Mesenchymal stem cell (in vitro differentiated cells and primary cell): ENCODE measurements at regions not wholly inside any gene's neighbourhood (a gene's known extent, or its start where the extent isn't known, plus 50 kb on each side); places are given as distances from the start of the nearest gene placed in this dataset.
A peak's percentile ranks its signal among the peaks of the same experiment; 100 is the strongest.

Experiments
- DNase-seq: peaks from one replicate; pipeline ENCODE4 v3.0.0-alpha.2; 2013
- H2AFZ ChIP-seq: one replicate; pipeline ENCODE4 v1.6.1; 2013; ENCODE audit warnings: low read depth, mild to moderate bottlenecking, control low read depth, inconsistent platforms, low read length, moderate library complexity
- H2AK5ac ChIP-seq: 2 replicates; pipeline ENCODE4 v1.6.1; 2013; ENCODE audit warnings: low read length, moderate library complexity, mild to moderate bottlenecking, inconsistent platforms; ENCODE audit not compliant: severe bottlenecking
- H2BK120ac ChIP-seq: one replicate; pipeline ENCODE4 v1.6.1; 2013; ENCODE audit warnings: low read depth, mild to moderate bottlenecking, inconsistent platforms, low read length, moderate library complexity
- H2BK12ac ChIP-seq, 2 experiments: one replicate each; pipeline ENCODE4 v1.6.1; 2013; ENCODE audit warnings: inconsistent platforms in 2 of 2, low read length in 2 of 2, mild to moderate bottlenecking in 2 of 2, moderate library complexity in 2 of 2, control low read depth in 1 of 2
- H2BK15ac ChIP-seq: one replicate; pipeline ENCODE4 v1.6.1; 2013; ENCODE audit warnings: mild to moderate bottlenecking, low read depth, inconsistent platforms; ENCODE audit not compliant: poor library complexity, severe bottlenecking
- H2BK5ac ChIP-seq: 2 replicates; pipeline ENCODE4 v1.6.1; 2013; ENCODE audit warnings: low read depth, mild to moderate bottlenecking, low read length, control low read depth, inconsistent platforms; ENCODE audit not compliant: poor library complexity, severe bottlenecking
- H3K14ac ChIP-seq, 2 experiments: one replicate each; pipeline ENCODE4 v1.6.1; 2013; ENCODE audit warnings: inconsistent platforms in 2 of 2, low read length in 2 of 2, control low read depth in 1 of 2, mild to moderate bottlenecking in 1 of 2, moderate library complexity in 1 of 2
- H3K18ac ChIP-seq, 2 experiments: one replicate each; pipeline ENCODE4 v1.6.1; 2013; ENCODE audit warnings: inconsistent platforms in 2 of 2, low read length in 2 of 2, control low read depth in 1 of 2, low read depth in 1 of 2, mild to moderate bottlenecking in 1 of 2
- H3K23ac ChIP-seq, 2 experiments: one replicate each; pipeline ENCODE4 v1.6.1; 2013; ENCODE audit warnings: inconsistent platforms in 2 of 2, low read length in 2 of 2, mild to moderate bottlenecking in 2 of 2, moderate library complexity in 2 of 2, control low read depth in 1 of 2
- H3K27ac ChIP-seq: 2 replicates; pipeline ENCODE4 v1.5.1; 2013; ENCODE audit warnings: mild to moderate bottlenecking, moderate library complexity, low read length, control low read depth, inconsistent platforms; ENCODE audit not compliant: poor library complexity, severe bottlenecking
- H3K27me3 ChIP-seq, 2 experiments: 2 replicates each; pipeline versions ENCODE4 v1.6.1 to v1.7.0; 2013; ENCODE audit warnings: low read length in 2 of 2, mild to moderate bottlenecking in 2 of 2, moderate library complexity in 2 of 2, control low read depth in 1 of 2, inconsistent platforms in 1 of 2; ENCODE audit not compliant: control insufficient read depth in 1 of 2, insufficient read depth in 1 of 2
- H3K36me3 ChIP-seq, 2 experiments: 2 replicates each; pipeline versions ENCODE4 v1.6.1 to v1.7.0; 2013; ENCODE audit warnings: low read length in 2 of 2, control low read depth in 1 of 2, inconsistent platforms in 1 of 2, low read depth in 1 of 2, mild to moderate bottlenecking in 1 of 2; ENCODE audit not compliant: insufficient read depth in 2 of 2, control insufficient read depth in 1 of 2
- H3K4ac ChIP-seq, 2 experiments: one replicate each; pipeline ENCODE4 v1.6.1; 2013; ENCODE audit warnings: inconsistent platforms in 2 of 2, low read length in 2 of 2, mild to moderate bottlenecking in 2 of 2, moderate library complexity in 2 of 2, control low read depth in 1 of 2, low read depth in 1 of 2
- H3K4me1 ChIP-seq: 2 replicates; pipeline ENCODE4 v1.6.1; 2013; ENCODE audit warnings: low read depth, low read length, control low read depth; ENCODE audit not compliant: control insufficient read depth, insufficient read depth
- H3K4me2 ChIP-seq: 2 replicates; pipeline ENCODE4 v1.6.1; 2013; ENCODE audit warnings: low read length, mild to moderate bottlenecking, inconsistent platforms; ENCODE audit not compliant: poor library complexity, severe bottlenecking
- H3K4me3 ChIP-seq, 2 experiments: 2 replicates each; pipeline versions ENCODE4 v1.5.1 to v1.7.0; 2013; ENCODE audit warnings: low read length in 2 of 2, mild to moderate bottlenecking in 2 of 2, control low read depth in 1 of 2, low read depth in 1 of 2; ENCODE audit not compliant: insufficient read depth in 1 of 2
- H3K79me1 ChIP-seq: replicated peaks from 2 replicates; pipeline ENCODE4 v1.6.1; 2013; ENCODE audit warnings: mild to moderate bottlenecking, control low read depth, low read length, inconsistent platforms; ENCODE audit not compliant: poor library complexity, severe bottlenecking
- H3K9ac ChIP-seq: 2 replicates; pipeline ENCODE4 v1.7.0; 2013; ENCODE audit warnings: mild to moderate bottlenecking, low read length, moderate library complexity
- H3K9me3 ChIP-seq: 2 replicates; pipeline ENCODE4 v1.7.0; 2013; ENCODE audit warnings: mild to moderate bottlenecking, low read length; ENCODE audit not compliant: control insufficient read depth
- H4K8ac ChIP-seq: one replicate; pipeline ENCODE4 v1.6.1; 2013; ENCODE audit warnings: inconsistent platforms, mild to moderate bottlenecking, low read length, moderate library complexity
- H4K91ac ChIP-seq: one replicate; pipeline ENCODE4 v1.6.1; 2013; ENCODE audit warnings: mild to moderate bottlenecking, low read length, inconsistent platforms
- WGBS: methylation state at CpG from one replicate; pipeline ENCODE4 v1.1.7; 2013; ENCODE audit warnings: mixed read lengths; 5-methylcytosine and 5-hydroxymethylcytosine counted together

- Histone ChIP-seq H2BK5ac (no peak overlapping the region), H2BK120ac (no peak overlapping the region), H3K4me3 (peak overlapping the region in 1 of 2 experiments; percentile 45), H2AFZ (no peak overlapping the region), H2BK15ac (no peak overlapping the region), H3K4me2 (no peak overlapping the region), H3K27me3 (peaks cover 0 to 5% of the 10 kb centered on the region in 2 experiments), H3K4me1 (peaks cover 5% of the 10 kb centered on the region), H3K9ac (peak overlapping the region; percentile 5), H4K91ac (no peak overlapping the region), H2AK5ac (no peak overlapping the region), H4K8ac (no peak overlapping the region), H3K27ac (no peak overlapping the region), H3K14ac (no peak overlapping the region), H3K9me3 (peaks cover 17% of the 10 kb centered on the region), H3K36me3 (no peaks in the 10 kb centered on the region), H3K79me1 (no peaks in the 10 kb centered on the region), H3K4ac (no peak overlapping the region), H2BK12ac (no peak overlapping the region), H3K18ac (no peak overlapping the region), H3K23ac (no peak overlapping the region)
- no peak for DNase-seq
- 76% methylated on average over 13 of the region's 14 CpGs for WGBS
Observed at GRCh38 chr10:113423981-113424721, 128.7 kb upstream of the HABP2 start.

- H4K8ac ChIP-seq: no peak overlapping the region
- peaks cover 9% of the 10 kb centered on the region for H3K9me3 ChIP-seq
- H3K4me2 ChIP-seq: no peak overlapping the region
- no peak overlapping the region for H3K4ac ChIP-seq
- H3K18ac ChIP-seq: no peak overlapping the region
- no peak overlapping the region for H3K23ac ChIP-seq
- H3K27me3 ChIP-seq: peaks cover 0 to 5% of the 10 kb centered on the region in 2 experiments
- peaks cover 5% of the 10 kb centered on the region for H3K4me1 ChIP-seq
- peak overlapping the region; percentile 5 for H3K9ac ChIP-seq
- no peak overlapping the region for H2BK15ac ChIP-seq
- H3K14ac ChIP-seq: peak overlapping the region in 1 of 2 experiments; percentile 39
- no peak overlapping the region for H2AK5ac ChIP-seq
- H3K27ac ChIP-seq: no peak overlapping the region
- H2BK12ac ChIP-seq: no peak overlapping the region
- 86% methylated on average over 3 of the region's 3 CpGs for WGBS
- no peak for DNase-seq
- no peak overlapping the region for H3K4me3 ChIP-seq
- H4K91ac ChIP-seq: no peak overlapping the region
- no peak overlapping the region for H2AFZ ChIP-seq
- H2BK120ac ChIP-seq: no peak overlapping the region
- H2BK5ac ChIP-seq: no peak overlapping the region
- H3K79me1 ChIP-seq: no peaks in the 10 kb centered on the region
- no peaks in the 10 kb centered on the region for H3K36me3 ChIP-seq
Observed at GRCh38 chr10:113425008-113425407, 127.8 kb upstream of the HABP2 start.

- Histone ChIP-seq H2AK5ac (no peak overlapping the region), H4K91ac (no peak overlapping the region), H3K27ac (no peak overlapping the region), H3K4ac (no peak overlapping the region), H3K27me3 (peaks cover 0 to 7% of the 10 kb centered on the region in 2 experiments), H2BK15ac (no peak overlapping the region), H3K23ac (no peak overlapping the region), H3K36me3 (no peaks in the 10 kb centered on the region), H2BK12ac (no peak overlapping the region), H2BK5ac (no peak overlapping the region), H3K4me3 (no peak overlapping the region), H3K4me2 (peak overlapping the region; percentile 0), H3K9ac (no peak overlapping the region), H2BK120ac (no peak overlapping the region), H3K79me1 (no peaks in the 10 kb centered on the region), H3K4me1 (peaks cover 5% of the 10 kb centered on the region), H3K14ac (no peak overlapping the region), H3K9me3 (peaks cover 3% of the 10 kb centered on the region), H4K8ac (no peak overlapping the region), H2AFZ (no peak overlapping the region), H3K18ac (no peak overlapping the region)
- peak; percentile 19 for DNase-seq
- WGBS: 73% methylated on average over 7 of the region's 7 CpGs
Observed at GRCh38 chr10:113425541-113425951, 127.3 kb upstream of the HABP2 start.

- Histone ChIP-seq H3K18ac (no peak overlapping the region), H3K27ac (no peak overlapping the region), H3K79me1 (no peaks in the 10 kb centered on the region), H3K9ac (no peak overlapping the region), H3K23ac (no peak overlapping the region), H3K4me1 (peaks cover 5% of the 10 kb centered on the region), H2BK15ac (no peak overlapping the region), H2BK5ac (no peak overlapping the region), H3K4me2 (no peak overlapping the region), H2BK12ac (no peak overlapping the region), H2AK5ac (no peak overlapping the region), H4K8ac (no peak overlapping the region), H3K14ac (no peak overlapping the region), H3K27me3 (peaks cover 5 to 15% of the 10 kb centered on the region in 2 experiments), H2AFZ (no peak overlapping the region), H3K4me3 (no peak overlapping the region), H3K36me3 (no peaks in the 10 kb centered on the region), H3K9me3 (no peaks in the 10 kb centered on the region), H3K4ac (no peak overlapping the region), H2BK120ac (no peak overlapping the region), H4K91ac (no peak overlapping the region)
- 85% methylated on average over 7 of the region's 8 CpGs for WGBS
- no peak for DNase-seq
Observed at GRCh38 chr10:113426181-113426877, 126.5 kb upstream of the HABP2 start.
